ENCODE measurements at regions not wholly inside any gene's neighbourhood (a gene's known extent, or its start where the extent isn't known, plus 50 kb on each side); places are given as distances from the start of the nearest gene placed in this dataset.

DNA sequence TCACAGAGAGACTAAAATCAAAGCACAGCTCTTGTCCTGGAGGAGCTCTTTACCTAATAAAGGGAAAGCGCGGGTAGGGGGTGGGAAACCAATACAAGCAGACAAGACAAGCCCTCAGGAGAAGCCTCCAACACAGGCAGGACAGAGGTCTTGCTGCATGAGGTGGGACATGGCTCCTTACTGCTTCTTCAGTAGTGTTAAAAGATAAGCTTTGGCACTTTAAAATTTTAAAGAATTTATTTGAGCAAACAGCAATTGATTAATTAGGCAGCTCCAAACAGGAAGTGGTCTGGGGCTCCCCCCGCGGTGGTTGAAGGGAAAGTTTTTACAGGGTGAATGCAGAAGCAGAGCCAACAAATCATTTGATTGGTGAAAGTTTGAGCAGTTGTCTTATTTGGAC is 50.3 kb upstream of the MACC1 start:
- no peak for DNase-seq (ENCODE audit: low read depth, low spot score)

DNA sequence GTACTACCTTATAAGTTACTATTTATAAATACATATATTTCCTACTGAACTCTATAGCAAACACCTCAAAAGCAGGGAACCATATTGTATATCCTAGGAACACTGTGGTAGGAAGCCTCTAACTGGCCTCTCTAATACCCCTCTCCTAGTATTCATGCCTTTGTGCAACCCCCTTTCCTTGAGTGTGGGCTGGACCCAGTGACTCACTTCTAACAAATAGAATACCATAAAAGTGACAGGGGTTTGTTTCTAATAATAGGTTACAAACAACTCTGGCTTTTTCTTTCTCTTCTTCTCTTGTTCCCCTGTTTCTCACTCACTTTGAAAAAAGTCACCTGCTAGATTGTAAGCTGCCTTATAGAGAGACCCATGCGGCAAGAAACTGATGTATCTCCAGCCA is 51.6 kb upstream of the MACC1 start:
- no peak for DNase-seq (ENCODE audit: low read depth, low spot score)

DNA sequence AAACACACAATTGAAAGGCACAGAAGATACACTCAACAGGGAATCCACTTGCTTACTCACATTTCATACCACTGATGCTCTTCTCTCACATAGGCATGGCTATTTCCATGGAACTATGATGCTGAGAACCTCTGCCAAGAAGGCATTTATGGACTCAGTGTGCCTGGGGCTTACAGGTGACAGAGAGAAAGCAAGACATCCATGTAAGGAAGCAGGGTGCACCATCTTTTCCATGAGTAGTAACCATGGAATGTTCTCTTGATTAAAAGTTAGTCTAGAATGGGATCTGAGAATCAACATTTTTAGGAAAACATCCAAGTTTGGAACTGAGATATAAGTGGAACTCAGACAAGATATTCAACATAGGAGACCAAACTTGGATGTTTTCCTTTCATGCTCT is 52.5 kb upstream of the MACC1 start:
- DNase-seq (ENCODE audit: low read depth, low spot score), result no peak

DNA sequence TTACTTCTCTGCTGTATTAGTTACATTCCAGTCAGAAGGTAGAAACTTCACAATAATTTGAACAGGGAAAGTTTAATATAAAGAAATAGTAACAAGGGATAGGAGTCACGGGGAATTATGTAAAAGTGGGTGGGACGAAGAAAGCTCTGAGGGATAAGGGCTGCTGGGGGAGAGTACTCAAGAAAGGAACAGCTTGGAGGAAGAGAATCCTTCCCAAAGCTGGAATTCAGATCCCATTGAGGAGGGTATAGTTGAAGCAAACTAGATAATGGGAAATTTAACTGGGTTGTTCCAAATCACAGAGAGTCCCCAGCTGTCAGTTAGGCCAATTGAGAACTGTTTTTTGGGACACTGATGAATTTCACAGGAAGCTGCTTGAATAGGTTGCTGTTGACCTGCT is 53.2 kb upstream of the MACC1 start:
- no peak for DNase-seq (ENCODE audit: low read depth, low spot score)

DNA sequence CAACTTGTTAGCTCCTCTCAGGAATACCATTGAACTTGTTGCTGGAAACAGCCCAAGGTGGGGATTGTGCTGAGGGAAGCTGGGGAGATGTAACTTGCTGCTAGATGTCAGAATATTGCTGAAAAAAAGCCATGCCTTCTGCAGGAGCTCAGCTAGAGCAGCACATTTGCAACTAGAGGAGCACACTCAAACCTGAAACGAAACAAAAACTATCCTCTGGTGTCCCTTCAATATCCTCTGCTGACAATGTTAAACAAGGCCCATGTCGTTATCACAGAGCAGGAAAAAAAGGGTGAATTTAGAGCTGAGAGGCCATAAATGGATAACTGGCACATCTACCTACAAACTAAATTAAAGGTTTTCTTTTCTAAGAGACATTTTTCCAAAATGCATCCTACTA is 53.7 kb upstream of the MACC1 start:
- DNase-seq (ENCODE audit: low read depth, low spot score), result no peak

DNA sequence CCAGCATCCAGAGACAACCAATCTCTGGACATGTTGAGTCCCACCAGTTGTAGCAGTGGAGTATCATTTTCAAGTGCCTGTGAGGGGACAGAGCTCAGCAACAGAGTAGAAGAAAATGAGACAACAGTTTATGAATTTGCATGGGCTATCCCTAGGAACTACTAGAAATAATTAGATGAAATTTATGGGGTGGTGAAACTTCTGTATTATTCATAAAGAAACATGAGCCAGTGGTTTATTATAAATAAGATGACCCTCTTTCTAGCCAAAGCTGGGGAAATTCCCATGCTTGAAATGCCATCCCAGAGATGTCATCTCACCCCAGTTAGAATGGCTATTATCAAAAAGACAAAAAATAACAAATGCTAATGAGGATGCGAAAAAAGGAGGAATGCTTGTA is 55.1 kb upstream of the ITGB8 start:
- no peak for DNase-seq (ENCODE audit: low read depth, low spot score)

DNA sequence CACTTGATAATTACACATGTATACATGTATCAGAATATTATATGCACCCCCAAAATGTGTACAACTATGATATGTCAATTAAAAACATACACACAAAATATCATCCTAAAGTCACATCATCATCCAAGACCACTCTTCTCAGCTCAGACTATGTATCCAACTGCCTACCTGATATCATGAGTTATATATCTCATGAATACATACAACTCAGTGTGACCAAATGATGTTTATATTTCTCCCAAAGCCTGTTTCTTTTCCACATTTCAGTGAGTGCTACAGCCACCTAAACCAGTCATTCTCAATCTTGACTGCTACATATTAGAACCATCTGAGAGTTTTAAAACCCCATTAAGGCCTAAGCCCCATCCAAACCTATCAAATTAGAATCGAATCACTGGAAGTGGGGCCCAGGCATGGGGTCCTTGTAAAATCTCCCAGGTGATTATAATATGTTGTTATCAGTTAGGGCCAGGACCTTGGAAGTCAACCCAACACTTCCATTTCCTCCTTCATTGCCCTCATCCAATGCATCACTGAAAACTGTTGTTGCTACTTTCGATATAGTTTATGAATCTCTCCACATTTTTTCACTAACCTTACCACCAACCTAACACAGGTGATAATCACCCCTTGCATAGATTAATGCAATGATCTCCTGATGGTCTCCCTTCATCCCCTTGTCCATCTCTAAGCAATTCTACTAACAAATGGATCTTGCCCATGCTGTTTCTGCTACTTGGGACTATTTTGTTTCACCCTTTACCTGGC is 53.8 kb upstream of the ITGB8 start:
- no peak for DNase-seq (ENCODE audit: low read depth, low spot score)

DNA sequence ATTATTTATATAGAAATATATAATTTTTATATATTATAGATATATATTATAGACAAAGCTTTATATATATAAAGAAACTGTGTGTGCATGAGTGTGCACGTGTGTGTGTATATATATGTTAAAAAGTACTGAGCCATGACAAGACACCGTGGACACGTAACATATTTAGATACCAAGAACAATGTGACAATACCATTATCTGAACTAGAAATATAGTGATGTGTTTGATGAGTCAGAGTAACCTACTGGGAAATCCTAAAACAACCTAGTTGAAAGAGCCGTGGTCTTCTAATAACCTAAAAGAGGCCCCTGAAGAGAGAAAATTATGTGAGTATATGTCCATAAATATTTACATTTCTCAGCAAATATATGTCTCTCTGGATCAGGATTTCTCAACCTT is 50.7 kb upstream of the ITGB8 start:
- no peak for DNase-seq (ENCODE audit: low read depth, low spot score)

DNA sequence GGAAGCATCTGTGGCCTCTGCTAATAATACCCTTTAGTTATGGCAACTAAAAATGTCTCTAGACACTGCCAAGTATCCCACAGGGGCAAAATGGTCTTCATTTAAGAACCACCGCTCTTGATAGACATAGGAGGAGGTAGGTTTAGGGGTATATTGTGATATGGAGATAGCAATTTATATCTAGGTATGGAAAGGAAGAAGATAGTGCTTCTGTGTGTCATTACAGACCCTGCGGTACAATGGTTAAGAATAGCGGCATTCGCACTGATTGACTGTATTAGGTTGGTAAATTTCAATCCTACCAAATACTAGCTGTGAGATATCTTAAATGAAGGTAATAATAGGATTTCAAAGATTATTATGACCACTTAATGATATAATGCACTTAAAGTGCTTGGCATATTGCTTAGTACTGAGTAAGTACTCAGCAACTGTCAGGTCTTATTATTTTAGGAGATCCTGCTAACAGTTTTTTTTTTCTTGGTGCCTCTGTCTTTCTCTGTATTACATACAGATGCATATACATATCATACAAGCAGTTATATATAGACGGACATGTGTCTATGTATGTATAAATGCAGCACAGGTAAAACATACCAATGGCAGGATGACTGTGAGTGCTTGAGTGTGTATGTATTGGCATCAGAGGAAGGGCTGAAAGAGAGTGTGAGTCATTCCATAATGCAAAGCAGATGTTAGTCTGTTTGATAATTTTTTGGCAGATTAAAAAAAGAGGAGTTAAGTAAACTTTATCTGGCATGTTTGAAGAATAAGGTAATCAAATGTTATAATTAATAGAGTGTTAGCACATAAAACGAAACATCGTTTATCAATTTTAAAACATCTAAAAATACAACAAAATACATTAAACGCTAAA is 50.0 kb upstream of the ITGB8 start:
- DNase-seq (ENCODE audit: low read depth, low spot score), result peak; percentile 61
